Vagina (tissue), 2 donors: ENCODE measurements at regions not wholly inside any gene's neighbourhood (a gene's known extent, or its start where the extent isn't known, plus 50 kb on each side); places are given as distances from the start of the nearest gene placed in this dataset.

Experiments
- DNase-seq, 2 donors: peaks; one replicate each; pipeline ENCODE4 v3.0.0-alpha.2; 2017; ENCODE audit errors: extremely low spot score in 2 of 2
- H3K27ac ChIP-seq: fragments of 200-600 bp; sonication (generic); one replicate; pipeline ENCODE4 v1.5.1; 2019
- H3K27me3 ChIP-seq: fragments of 200-600 bp; sonication (generic); one replicate; pipeline ENCODE4 v1.5.1; 2019
- H3K36me3 ChIP-seq, 2 donors: fragments of 200-600 bp; sonication (generic); one replicate each; pipeline ENCODE4 v1.5.1; 2017 to 2019
- H3K4me1 ChIP-seq: fragments of 200-600 bp; sonication (generic); one replicate; pipeline ENCODE4 v1.5.1; 2019
- H3K4me3 ChIP-seq, 2 donors: fragments of 200-600 bp; sonication (generic); 1 replicate in 1 of 2; 2 replicates in 1 of 2; pipeline ENCODE4 v1.5.1; 2016 to 2019
- H3K9me3 ChIP-seq: fragments of 200-600 bp; sonication (generic); one replicate; pipeline ENCODE4 v1.5.1; 2019
- POLR2A ChIP-seq, 2 donors: fragments of 450-650 bp; IDR thresholded peaks; one replicate each; pipeline ENCODE4 v1.6.1; 2017; ENCODE audit warnings: antibody characterized with exemption in 2 of 2, mild to moderate bottlenecking in 2 of 2, moderate library complexity in 2 of 2
- POLR2AphosphoS5 ChIP-seq, 2 donors: sonication (generic); formaldehyde crosslinking; IDR thresholded peaks; one replicate each; pipeline ENCODE4 v1.9.0; 2017; ENCODE audit warnings: antibody characterized with exemption in 2 of 2, mild to moderate bottlenecking in 2 of 2, low read depth in 1 of 2; ENCODE audit not compliant: insufficient read depth in 1 of 2
- intact Hi-C: fragments of 100-400 bp; cut with DNase I; formaldehyde crosslinking; loops from one replicate; pipeline ENCODE4 v1.15.1; 2023
- TF ChIP-seq, protein P1 (sequence below), 3 experiments: fragments of 450-650 bp in 2 of 3; fragments of 200-600 bp in 1 of 3; sonication (generic) in 1 of 3; IDR thresholded peaks; one replicate each; pipeline ENCODE4 v1.5.1; 2017 to 2019; ENCODE audit warnings: antibody characterized with exemption in 3 of 3, mild to moderate bottlenecking in 2 of 3, moderate library complexity in 2 of 3

DNA sequence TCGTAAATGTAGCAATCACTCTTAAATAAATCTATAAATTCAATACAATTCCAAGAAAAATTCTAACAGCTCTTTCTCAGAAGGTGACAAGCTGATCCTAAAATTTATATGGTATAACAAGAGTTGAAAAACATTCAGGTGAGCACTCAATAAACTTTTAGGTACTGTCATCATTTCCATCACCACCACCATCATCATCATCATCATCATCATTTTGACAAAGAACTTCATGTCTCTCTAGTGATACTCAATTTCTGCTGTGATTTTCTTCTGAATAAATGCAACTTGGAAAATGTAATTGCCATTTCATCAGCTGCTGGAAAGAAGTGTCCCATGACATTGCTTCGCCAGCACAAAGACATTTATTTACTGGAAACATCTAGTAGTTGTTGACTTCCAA, 222.9 kb upstream of the IRX5 start:
- H3K4me1 ChIP-seq = no peaks in the 10 kb centered on the region
- no peak overlapping the region for H3K4me3 ChIP-seq
- H3K36me3 ChIP-seq = no peaks in the 10 kb centered on the region
- intact Hi-C loops = no loop called here
- no peak overlapping the region for H3K27ac ChIP-seq
- DNase-seq = no peak
- no peak for TF ChIP-seq POLR2A (IDR thresholded peaks at IDR 0.05)
- no peak for TF ChIP-seq POLR2AphosphoS5 (IDR thresholded peaks at IDR 0.05; ENCODE audit: insufficient read depth in 1 of 2, low read depth in 1 of 2)
- TF ChIP-seq, protein P1, sequence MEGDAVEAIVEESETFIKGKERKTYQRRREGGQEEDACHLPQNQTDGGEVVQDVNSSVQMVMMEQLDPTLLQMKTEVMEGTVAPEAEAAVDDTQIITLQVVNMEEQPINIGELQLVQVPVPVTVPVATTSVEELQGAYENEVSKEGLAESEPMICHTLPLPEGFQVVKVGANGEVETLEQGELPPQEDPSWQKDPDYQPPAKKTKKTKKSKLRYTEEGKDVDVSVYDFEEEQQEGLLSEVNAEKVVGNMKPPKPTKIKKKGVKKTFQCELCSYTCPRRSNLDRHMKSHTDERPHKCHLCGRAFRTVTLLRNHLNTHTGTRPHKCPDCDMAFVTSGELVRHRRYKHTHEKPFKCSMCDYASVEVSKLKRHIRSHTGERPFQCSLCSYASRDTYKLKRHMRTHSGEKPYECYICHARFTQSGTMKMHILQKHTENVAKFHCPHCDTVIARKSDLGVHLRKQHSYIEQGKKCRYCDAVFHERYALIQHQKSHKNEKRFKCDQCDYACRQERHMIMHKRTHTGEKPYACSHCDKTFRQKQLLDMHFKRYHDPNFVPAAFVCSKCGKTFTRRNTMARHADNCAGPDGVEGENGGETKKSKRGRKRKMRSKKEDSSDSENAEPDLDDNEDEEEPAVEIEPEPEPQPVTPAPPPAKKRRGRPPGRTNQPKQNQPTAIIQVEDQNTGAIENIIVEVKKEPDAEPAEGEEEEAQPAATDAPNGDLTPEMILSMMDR (IDR thresholded peaks at IDR 0.05) = no peak
- no peaks in the 10 kb centered on the region for H3K27me3 ChIP-seq
- no peaks in the 10 kb centered on the region for H3K9me3 ChIP-seq

GRCh38 chr16:54706406-54706805, 224.3 kb upstream of the IRX5 start:
- no peak for TF ChIP-seq POLR2AphosphoS5 (IDR thresholded peaks at IDR 0.05; ENCODE audit: insufficient read depth in 1 of 2, low read depth in 1 of 2)
- TF ChIP-seq, protein P1 (IDR thresholded peaks at IDR 0.05) = no peak
- no peak for TF ChIP-seq POLR2A (IDR thresholded peaks at IDR 0.05)
- H3K4me1 ChIP-seq = no peaks in the 10 kb centered on the region
- no peaks in the 10 kb centered on the region for H3K27me3 ChIP-seq
- H3K27ac ChIP-seq = no peak overlapping the region
- DNase-seq = no peak
- H3K9me3 ChIP-seq = no peaks in the 10 kb centered on the region
- H3K36me3 ChIP-seq = no peaks in the 10 kb centered on the region
- intact Hi-C loops = no loop called here
- H3K4me3 ChIP-seq = no peak overlapping the region

- intact Hi-C loops = no loop called here
- no peak for DNase-seq
- no peak overlapping the region for H3K4me3 ChIP-seq
- TF ChIP-seq POLR2AphosphoS5 (IDR thresholded peaks at IDR 0.05; ENCODE audit: insufficient read depth in 1 of 2, low read depth in 1 of 2) = no peak
- TF ChIP-seq, protein P1 (IDR thresholded peaks at IDR 0.05) = no peak
- no peak for TF ChIP-seq POLR2A (IDR thresholded peaks at IDR 0.05)
- H3K27me3 ChIP-seq = no peaks in the 10 kb centered on the region
- no peaks in the 10 kb centered on the region for H3K36me3 ChIP-seq
- H3K9me3 ChIP-seq = no peaks in the 10 kb centered on the region
- H3K27ac ChIP-seq = no peak overlapping the region
- H3K4me1 ChIP-seq = no peaks in the 10 kb centered on the region
Measured at GRCh38 chr16:54703339-54703738, 227.3 kb upstream of the IRX5 start.

DNA sequence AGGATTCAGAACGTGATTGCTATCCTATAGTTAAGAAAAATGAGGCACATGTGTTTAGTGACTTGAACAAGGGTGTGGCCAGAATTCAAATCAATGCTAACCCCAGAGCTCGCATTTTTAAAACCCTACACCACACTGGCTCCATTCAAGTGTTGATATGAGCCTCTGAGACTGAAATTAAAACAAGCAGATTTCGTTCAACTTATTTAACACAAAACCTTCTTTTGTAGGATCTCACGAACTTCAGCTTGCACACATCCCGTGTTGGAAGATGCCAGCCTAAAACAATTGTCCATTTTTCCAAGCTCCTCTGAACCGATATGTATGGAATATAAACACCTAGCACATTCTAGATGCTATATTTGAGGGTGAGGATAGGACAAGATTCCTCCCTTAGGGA, 231.0 kb upstream of the IRX5 start:
- H3K36me3 ChIP-seq = no peaks in the 10 kb centered on the region
- H3K27me3 ChIP-seq = no peaks in the 10 kb centered on the region
- no peaks in the 10 kb centered on the region for H3K4me1 ChIP-seq
- no peak overlapping the region for H3K4me3 ChIP-seq
- H3K27ac ChIP-seq = no peak overlapping the region
- H3K9me3 ChIP-seq = no peaks in the 10 kb centered on the region
- DNase-seq = no peak
- intact Hi-C loops = no loop called here
- no peak for TF ChIP-seq POLR2A (IDR thresholded peaks at IDR 0.05)
- TF ChIP-seq, protein P1 (IDR thresholded peaks at IDR 0.05) = no peak
- TF ChIP-seq POLR2AphosphoS5 (IDR thresholded peaks at IDR 0.05; ENCODE audit: insufficient read depth in 1 of 2, low read depth in 1 of 2) = no peak

DNA sequence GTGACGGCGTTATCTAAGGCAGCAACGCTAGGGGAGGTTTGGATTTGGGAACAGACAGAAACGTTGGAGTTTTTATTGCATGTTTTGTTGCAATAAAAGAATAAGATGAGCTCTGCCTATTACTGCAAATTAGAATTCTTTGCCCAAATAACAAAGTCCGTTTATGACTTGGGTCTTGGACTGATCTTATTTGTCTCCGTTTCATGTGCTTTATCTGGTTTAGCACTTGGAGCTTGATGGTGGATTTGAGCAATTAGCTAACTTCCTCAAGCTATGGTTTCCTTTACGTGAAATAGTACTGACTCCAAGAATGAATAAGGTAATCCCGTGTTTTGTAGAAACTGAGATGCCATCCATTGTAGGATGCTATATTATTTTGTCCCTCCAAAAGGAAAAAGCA, 233.0 kb upstream of the IRX5 start:
- DNase-seq = no peak
- H3K27ac ChIP-seq = no peak overlapping the region

More for the DNA sequence above, 233.0 kb upstream of the IRX5 start:
- TF ChIP-seq, protein P1 (IDR thresholded peaks at IDR 0.05) = no peak
- Histone ChIP-seq H3K4me3 (no peak overlapping the region), H3K27me3 (no peaks in the 10 kb centered on the region), H3K36me3 (no peaks in the 10 kb centered on the region), H3K9me3 (no peaks in the 10 kb centered on the region), H3K4me1 (no peaks in the 10 kb centered on the region)
- intact Hi-C loops = no loop called here
